ENCODE measurements at regions not wholly inside any gene's neighbourhood (a gene's known extent, or its start where the extent isn't known, plus 50 kb on each side); places are given as distances from the start of the nearest gene placed in this dataset.
A peak's percentile ranks its signal among the peaks of the same experiment; 100 is the strongest.

GRCh38 chr15:25068696-25069095, 113.9 kb downstream of the SNRPN start:
- Mint-ChIP-seq H3K9me3 (peaks cover 7 to 100% (median 95%) of the 10 kb centered on the region in 11 donors), H3K4me3 (peak overlapping the region in 3 of 10 donors; percentile 16 to 48 (median 44)), H3K27me3 (no peaks in the 10 kb centered on the region), H3K4me1 (no peaks in the 10 kb centered on the region), H3K36me3 (peaks cover 50 to 100% (median 99%) of the 10 kb centered on the region in 5 donors), H3K27ac (no peak overlapping the region)
- ATAC-seq (no peak), DNase-seq (no peak)
- Histone ChIP-seq H3K4me1 (ENCODE audit: control insufficient read depth in 2 of 2, insufficient read depth in 2 of 2, low read length in 2 of 2) (no peaks in the 10 kb centered on the region), H3K9me3 (ENCODE audit: control insufficient read depth in 2 of 3, low read length in 3 of 3) (peaks cover 39 to 100% (median 89%) of the 10 kb centered on the region in 3 experiments), H3K27ac (ENCODE audit: low read depth, low read length) (no peak overlapping the region), H3K36me3 (ENCODE audit: control insufficient read depth in 2 of 3, insufficient read depth in 3 of 3, low read length in 3 of 3) (peaks cover 17 to 100% (median 74%) of the 10 kb centered on the region in 3 experiments), H3K4me3 (ENCODE audit: low read length) (peak overlapping the region; percentile 41), H3K27me3 (ENCODE audit: control insufficient read depth in 2 of 2, insufficient read depth in 2 of 2, low read length in 2 of 2) (no peaks in the 10 kb centered on the region)
- intact Hi-C loops (cut with micrococcal nuclease), result no loop called here
- ChIA-PET CTCF (no interaction called here), POLR2A (no interaction called here)

- H3K9me3 ChIP-seq (ENCODE audit: control insufficient read depth in 2 of 3, low read length in 3 of 3), result peaks cover 53 to 100% (median 95%) of the 10 kb centered on the region in 3 experiments
- Mint-ChIP-seq H3K4me1 (no peaks in the 10 kb centered on the region), H3K27me3 (no peaks in the 10 kb centered on the region), H3K27ac (no peak overlapping the region), H3K4me3 (peak overlapping the region in 2 of 10 donors; percentile 25 to 33), H3K9me3 (peaks cover 6 to 100% (median 95%) of the 10 kb centered on the region in 11 donors), H3K36me3 (peaks cover 47 to 100% (median 99%) of the 10 kb centered on the region in 5 donors)
- H3K36me3 ChIP-seq (ENCODE audit: control insufficient read depth in 2 of 3, insufficient read depth in 3 of 3, low read length in 3 of 3), result peaks cover 33 to 100% (median 68%) of the 10 kb centered on the region in 3 experiments
- CTCF ChIA-PET, result no interaction called here
- H3K4me3 ChIP-seq (ENCODE audit: low read length), result no peak overlapping the region
- intact Hi-C loops (cut with micrococcal nuclease), result no loop called here
- no peaks in the 10 kb centered on the region for H3K27me3 ChIP-seq (ENCODE audit: control insufficient read depth in 2 of 2, insufficient read depth in 2 of 2, low read length in 2 of 2)
- DNase-seq (no peak), ATAC-seq (no peak)
- H3K27ac ChIP-seq (ENCODE audit: low read depth, low read length), result no peak overlapping the region
- POLR2A ChIA-PET, result no interaction called here
- no peaks in the 10 kb centered on the region for H3K4me1 ChIP-seq (ENCODE audit: control insufficient read depth in 2 of 2, insufficient read depth in 2 of 2, low read length in 2 of 2)
These were observed 115.7 kb downstream of the SNRPN start for GRCh38 chr15:25070353-25070963.

DNA sequence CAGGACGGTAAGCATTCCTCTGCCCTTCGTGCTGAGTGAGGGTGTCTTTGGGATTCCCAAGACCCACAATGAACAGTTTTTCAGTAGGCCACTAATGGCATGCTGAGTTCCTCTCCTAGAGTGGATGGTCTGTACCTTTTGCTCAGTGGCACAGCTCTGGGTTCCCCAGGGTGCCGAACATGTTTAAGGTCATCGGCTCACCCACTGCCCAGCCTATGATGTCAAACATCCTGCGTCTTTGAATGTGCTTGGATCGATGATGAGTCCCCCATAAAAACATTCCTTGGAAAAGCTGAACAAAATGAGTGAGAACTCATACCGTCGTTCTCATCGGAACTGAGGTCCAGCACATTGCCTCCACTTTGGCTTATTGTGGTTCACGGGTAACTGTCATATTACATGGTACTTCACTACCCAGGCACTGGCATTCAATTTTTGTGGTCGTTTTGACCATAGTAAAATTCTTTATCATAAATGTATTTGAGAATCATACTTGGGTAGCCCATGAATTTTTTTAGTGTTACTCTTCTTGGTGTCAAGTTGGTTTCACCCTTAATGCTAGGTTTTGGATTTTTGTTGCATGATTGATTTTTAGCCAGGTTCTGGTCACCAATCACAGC, 118.2 kb downstream of the SNRPN start:
- H3K27ac ChIP-seq (ENCODE audit: low read depth, low read length), result no peak overlapping the region
- peaks cover 40 to 100% (median 70%) of the 10 kb centered on the region in 3 experiments for H3K36me3 ChIP-seq (ENCODE audit: control insufficient read depth in 2 of 3, insufficient read depth in 3 of 3, low read length in 3 of 3)
- H3K4me1 Mint-ChIP-seq, result no peaks in the 10 kb centered on the region
- peaks cover 53 to 100% (median 91%) of the 10 kb centered on the region in 3 experiments for H3K9me3 ChIP-seq (ENCODE audit: control insufficient read depth in 2 of 3, low read length in 3 of 3)
- no peak for DNase-seq
- no peaks in the 10 kb centered on the region for H3K27me3 Mint-ChIP-seq
- intact Hi-C loops (cut with micrococcal nuclease), result no loop called here
- POLR2A ChIA-PET, result no interaction called here
- H3K27me3 ChIP-seq (ENCODE audit: control insufficient read depth in 2 of 2, insufficient read depth in 2 of 2, low read length in 2 of 2), result no peaks in the 10 kb centered on the region
- H3K9me3 Mint-ChIP-seq, result peaks cover 6 to 100% (median 96%) of the 10 kb centered on the region in 11 donors
- no peak overlapping the region for H3K27ac Mint-ChIP-seq
- peak overlapping the region; percentile 13 for H3K4me3 ChIP-seq (ENCODE audit: low read length)
- no peak for ATAC-seq
- no peaks in the 10 kb centered on the region for H3K4me1 ChIP-seq (ENCODE audit: control insufficient read depth in 2 of 2, insufficient read depth in 2 of 2, low read length in 2 of 2)
- peaks cover 43 to 100% (median 98%) of the 10 kb centered on the region in 5 donors for H3K36me3 Mint-ChIP-seq
- H3K4me3 Mint-ChIP-seq, result no peak overlapping the region
- CTCF ChIA-PET, result no interaction called here

GRCh38 chr15:25087137-25087536, 132.3 kb downstream of the SNRPN start:
- no peak overlapping the region for H3K27ac ChIP-seq (ENCODE audit: low read depth, low read length)
- Mint-ChIP-seq H3K9me3 (peaks cover 13 to 100% (median 90%) of the 10 kb centered on the region in 11 donors), H3K27me3 (no peaks in the 10 kb centered on the region), H3K4me1 (no peaks in the 10 kb centered on the region), H3K36me3 (peaks cover 50 to 100% (median 95%) of the 10 kb centered on the region in 5 donors), H3K27ac (no peak overlapping the region), H3K4me3 (no peak overlapping the region)
- ATAC-seq, result no peak
- intact Hi-C loops (cut with micrococcal nuclease), result no loop called here
- CTCF ChIA-PET, result no interaction called here
- peaks cover 0 to 98% (median 44%) of the 10 kb centered on the region in 3 experiments for H3K36me3 ChIP-seq (ENCODE audit: control insufficient read depth in 2 of 3, insufficient read depth in 3 of 3, low read length in 3 of 3)
- no peak for DNase-seq
- H3K4me1 ChIP-seq (ENCODE audit: control insufficient read depth in 2 of 2, insufficient read depth in 2 of 2, low read length in 2 of 2), result no peaks in the 10 kb centered on the region
- H3K9me3 ChIP-seq (ENCODE audit: control insufficient read depth in 2 of 3, low read length in 3 of 3), result peaks cover 0 to 96% (median 58%) of the 10 kb centered on the region in 3 experiments
- no peaks in the 10 kb centered on the region for H3K27me3 ChIP-seq (ENCODE audit: control insufficient read depth in 2 of 2, insufficient read depth in 2 of 2, low read length in 2 of 2)
- H3K4me3 ChIP-seq (ENCODE audit: low read length), result no peak overlapping the region
- POLR2A ChIA-PET, result no interaction called here

- Mint-ChIP-seq H3K27ac (no peak overlapping the region), H3K4me1 (no peaks in the 10 kb centered on the region), H3K36me3 (peaks cover 49 to 100% (median 94%) of the 10 kb centered on the region in 5 donors), H3K4me3 (no peak overlapping the region), H3K27me3 (no peaks in the 10 kb centered on the region), H3K9me3 (peaks cover 9 to 100% (median 89%) of the 10 kb centered on the region in 11 donors)
- POLR2A ChIA-PET, result no interaction called here
- intact Hi-C loops (cut with micrococcal nuclease), result no loop called here
- no peak overlapping the region for H3K4me3 ChIP-seq (ENCODE audit: low read length)
- DNase-seq (no peak), ATAC-seq (no peak)
- H3K27ac ChIP-seq (ENCODE audit: low read depth, low read length), result no peak overlapping the region
- peaks cover under 1 to 98% (median 44%) of the 10 kb centered on the region in 3 experiments for H3K36me3 ChIP-seq (ENCODE audit: control insufficient read depth in 2 of 3, insufficient read depth in 3 of 3, low read length in 3 of 3)
- CTCF ChIA-PET, result no interaction called here
- no peaks in the 10 kb centered on the region for H3K27me3 ChIP-seq (ENCODE audit: control insufficient read depth in 2 of 2, insufficient read depth in 2 of 2, low read length in 2 of 2)
- H3K4me1 ChIP-seq (ENCODE audit: control insufficient read depth in 2 of 2, insufficient read depth in 2 of 2, low read length in 2 of 2), result no peaks in the 10 kb centered on the region
- peaks cover 0 to 96% (median 63%) of the 10 kb centered on the region in 3 experiments for H3K9me3 ChIP-seq (ENCODE audit: control insufficient read depth in 2 of 3, low read length in 3 of 3)
These were observed 133.5 kb downstream of the SNRPN start for GRCh38 chr15:25088261-25088790.

GRCh38 chr15:25089577-25089976, 134.8 kb downstream of the SNRPN start:
- intact Hi-C loops (cut with micrococcal nuclease), result no loop called here
- peaks cover 14 to 100% (median 86%) of the 10 kb centered on the region in 11 donors for H3K9me3 Mint-ChIP-seq

More at GRCh38 chr15:25089577-25089976, 134.8 kb downstream of the SNRPN start:
- Mint-ChIP-seq H3K36me3 (peaks cover 51 to 100% (median 95%) of the 10 kb centered on the region in 5 donors), H3K27me3 (no peaks in the 10 kb centered on the region), H3K4me1 (no peaks in the 10 kb centered on the region), H3K27ac (no peak overlapping the region), H3K4me3 (no peak overlapping the region)
- CTCF ChIA-PET, result no interaction called here
- POLR2A ChIA-PET, result no interaction called here
- H3K27ac ChIP-seq (ENCODE audit: low read depth, low read length), result no peak overlapping the region
- H3K4me1 ChIP-seq (ENCODE audit: control insufficient read depth in 2 of 2, insufficient read depth in 2 of 2, low read length in 2 of 2), result no peaks in the 10 kb centered on the region
- H3K9me3 ChIP-seq (ENCODE audit: control insufficient read depth in 2 of 3, low read length in 3 of 3), result peaks cover 0 to 96% (median 55%) of the 10 kb centered on the region in 3 experiments
- ATAC-seq, result no peak
- no peak overlapping the region for H3K4me3 ChIP-seq (ENCODE audit: low read length)
- peaks cover 7 to 98% (median 41%) of the 10 kb centered on the region in 3 experiments for H3K36me3 ChIP-seq (ENCODE audit: control insufficient read depth in 2 of 3, insufficient read depth in 3 of 3, low read length in 3 of 3)
- no peaks in the 10 kb centered on the region for H3K27me3 ChIP-seq (ENCODE audit: control insufficient read depth in 2 of 2, insufficient read depth in 2 of 2, low read length in 2 of 2)
- no peak for DNase-seq

All from naive thymus-derived CD4-positive, alpha-beta T cell (primary cell).